ENCODE measurements at regions not wholly inside any gene's neighbourhood (a gene's known extent, or its start where the extent isn't known, plus 50 kb on each side); places are given as distances from the start of the nearest gene placed in this dataset.
"Not testable (repeated sequence)": the region's sequence is repeated elsewhere in the genome, so short reads cannot be mapped to it uniquely, and the experiment has no call there.

- ATAC-seq, result no peak
- Mint-ChIP-seq H3K27ac (no peak overlapping the region), H3K4me1 (no peaks in the 10 kb centered on the region), H3K36me3 (no peaks in the 10 kb centered on the region), H3K4me3 (no peak overlapping the region), H3K9me3 (ENCODE audit: low read depth) (peaks cover 5% of the 10 kb centered on the region), H3K27me3 (no peaks in the 10 kb centered on the region)
- no peak for DNase-seq
- CTCF ChIA-PET, result no interaction called here
Measured at GRCh38 chr20:54984104-54984448, 508.7 kb downstream of the DOK5 start.

DNA sequence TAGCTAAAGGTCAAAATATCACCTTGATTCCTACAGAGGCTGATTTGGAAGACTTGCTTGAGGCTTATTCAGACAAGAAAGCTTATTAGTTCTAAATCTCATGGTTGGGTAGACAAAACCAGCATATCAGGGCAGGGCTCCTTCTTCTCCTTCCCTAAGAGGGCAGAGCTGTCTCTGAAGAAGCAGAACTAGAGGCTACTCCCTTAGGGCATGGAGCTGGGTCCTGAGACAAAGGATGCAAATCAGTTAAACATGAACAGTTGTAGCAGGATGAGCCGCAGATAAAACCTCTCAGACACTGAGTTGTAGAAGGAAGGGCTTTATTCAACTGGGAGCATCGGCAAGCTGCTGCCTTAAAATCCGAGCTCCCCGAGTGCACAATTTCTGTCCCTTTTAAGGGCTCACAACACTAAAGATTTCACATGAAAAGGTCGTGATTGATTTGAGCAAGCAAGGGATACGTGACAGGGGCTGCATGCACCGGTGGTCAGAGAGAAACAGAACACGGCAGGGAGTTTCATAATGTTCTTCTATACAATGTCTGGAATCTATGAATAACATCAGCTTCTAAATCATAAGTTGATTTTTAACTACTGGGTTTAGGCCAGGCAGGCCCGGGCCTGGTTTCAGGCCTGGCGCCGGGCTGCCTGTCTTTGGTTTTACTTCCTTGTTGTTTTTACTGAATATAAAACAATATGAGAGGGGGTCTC lies 508.2 kb downstream of the DOK5 start:
- H3K9me3 Mint-ChIP-seq (ENCODE audit: low read depth); H3K36me3 Mint-ChIP-seq; H3K4me1 Mint-ChIP-seq; CTCF ChIA-PET; ATAC-seq; H3K27me3 Mint-ChIP-seq; H3K27ac Mint-ChIP-seq; H3K4me3 Mint-ChIP-seq; DNase-seq: not testable (repeated sequence)

GRCh38 chr20:54981175-54981574 lies 505.8 kb downstream of the DOK5 start:
- H3K27ac Mint-ChIP-seq, result no peak overlapping the region
- H3K9me3 Mint-ChIP-seq (ENCODE audit: low read depth), result peaks cover 7% of the 10 kb centered on the region
- CTCF ChIA-PET, result no interaction called here
- ATAC-seq, result no peak
- no peaks in the 10 kb centered on the region for H3K27me3 Mint-ChIP-seq
- no peak for DNase-seq
- no peaks in the 10 kb centered on the region for H3K4me1 Mint-ChIP-seq
- H3K36me3 Mint-ChIP-seq, result no peaks in the 10 kb centered on the region
- H3K4me3 Mint-ChIP-seq, result no peak overlapping the region

DNA sequence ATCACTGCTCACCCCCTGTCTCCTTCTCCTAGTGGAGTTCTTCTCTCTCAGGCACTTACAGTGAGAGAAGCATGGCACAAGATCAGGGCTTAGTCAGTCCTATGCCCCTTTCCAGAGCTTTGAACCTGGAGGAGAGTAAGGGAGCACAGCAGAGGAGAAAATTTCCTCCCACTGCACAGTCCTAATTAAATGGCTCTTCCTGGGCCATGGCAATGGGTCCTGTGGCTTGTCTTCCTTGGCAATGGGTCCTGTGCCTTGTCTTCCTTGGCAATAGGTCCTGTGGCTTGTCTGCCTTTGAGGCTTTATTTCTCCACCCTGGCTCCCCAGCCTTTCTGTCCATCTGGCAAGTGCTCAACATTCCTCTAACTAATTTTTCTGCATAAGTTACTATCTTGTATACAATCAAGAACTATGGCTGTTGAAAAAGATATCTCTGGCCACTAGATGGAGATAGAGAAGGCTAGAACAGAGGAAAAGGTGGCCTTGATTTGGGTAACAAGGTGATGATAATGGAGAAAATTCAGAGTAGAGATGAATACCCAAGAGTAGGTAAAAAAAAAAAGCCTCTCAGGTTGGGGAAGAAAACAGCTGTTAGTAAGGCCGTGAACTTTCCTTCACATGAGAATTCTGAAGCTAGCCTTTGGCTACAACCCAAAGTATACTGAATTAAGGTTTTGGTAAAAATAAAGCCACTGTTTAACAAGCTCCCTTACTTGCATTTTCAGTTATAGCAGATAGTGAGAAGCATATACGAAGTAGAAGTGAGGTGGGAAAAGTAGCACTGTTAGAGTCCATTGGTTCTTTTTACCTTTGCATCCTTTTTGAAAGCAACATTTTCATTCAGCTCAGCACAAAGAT lies 504.9 kb downstream of the DOK5 start:
- DNase-seq (no peak), ATAC-seq (no peak)
- Mint-ChIP-seq H3K4me3 (no peak overlapping the region), H3K9me3 (ENCODE audit: low read depth) (peaks cover 7% of the 10 kb centered on the region), H3K27ac (no peak overlapping the region), H3K4me1 (no peaks in the 10 kb centered on the region), H3K27me3 (no peaks in the 10 kb centered on the region), H3K36me3 (no peaks in the 10 kb centered on the region)
- CTCF ChIA-PET, result no interaction called here

DNA sequence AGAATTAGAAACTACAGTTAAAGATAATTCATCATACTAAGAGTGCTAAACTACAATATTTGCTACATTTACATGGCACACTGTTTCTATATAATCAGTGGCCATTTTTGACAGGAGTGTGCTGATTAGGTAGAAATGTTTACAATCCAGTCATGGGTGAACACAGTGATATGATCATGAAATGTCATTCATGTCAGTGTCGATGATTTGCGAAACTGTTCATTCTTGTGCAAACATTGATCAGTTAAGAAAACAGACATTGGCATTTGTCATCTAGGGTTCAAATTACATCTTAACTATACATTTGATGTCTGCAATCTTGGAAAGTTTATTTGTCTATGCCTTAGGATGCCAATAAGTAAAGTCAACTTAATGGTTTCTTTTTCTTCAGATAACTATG lies 474.9 kb downstream of the DOK5 start:
- H3K9me3 Mint-ChIP-seq (ENCODE audit: low read depth), result no peaks in the 10 kb centered on the region
- H3K27ac Mint-ChIP-seq, result no peak overlapping the region
- DNase-seq (no peak), ATAC-seq (no peak)
- CTCF ChIA-PET, result no interaction called here
- H3K4me3 Mint-ChIP-seq, result no peak overlapping the region
- no peaks in the 10 kb centered on the region for H3K27me3 Mint-ChIP-seq
- H3K36me3 Mint-ChIP-seq, result no peaks in the 10 kb centered on the region
- no peaks in the 10 kb centered on the region for H3K4me1 Mint-ChIP-seq

- H3K4me1 Mint-ChIP-seq, result no peaks in the 10 kb centered on the region
- H3K9me3 Mint-ChIP-seq (ENCODE audit: low read depth), result peaks cover 5% of the 10 kb centered on the region
- no peak overlapping the region for H3K4me3 Mint-ChIP-seq
- CTCF ChIA-PET, result no interaction called here
- ATAC-seq (no peak), DNase-seq (no peak)
- no peaks in the 10 kb centered on the region for H3K27me3 Mint-ChIP-seq
- no peak overlapping the region for H3K27ac Mint-ChIP-seq
- no peaks in the 10 kb centered on the region for H3K36me3 Mint-ChIP-seq
Measured at GRCh38 chr20:54941666-54942065, 466.3 kb downstream of the DOK5 start.

DNA sequence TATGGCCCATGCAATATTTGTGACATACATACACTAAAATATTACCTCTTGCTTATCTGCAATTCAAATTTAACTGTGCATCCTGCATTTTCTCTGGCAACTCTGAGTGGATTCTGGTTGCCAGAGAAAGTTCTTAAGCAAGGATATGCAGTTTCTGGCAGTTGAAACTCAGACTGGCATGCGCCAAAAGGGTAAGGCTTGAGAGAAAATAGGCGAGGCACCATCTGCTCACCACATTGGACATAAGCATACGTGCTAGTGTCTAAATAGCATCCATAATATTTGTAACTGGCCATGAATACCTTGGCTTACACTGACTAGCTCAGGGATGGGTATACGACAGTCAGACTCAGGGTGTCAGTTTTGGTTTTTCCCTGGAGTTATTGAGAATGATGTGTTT lies 465.1 kb downstream of the DOK5 start:
- ATAC-seq, result no peak
- CTCF ChIA-PET, result no interaction called here

GRCh38 chr20:54938707-54939106 lies 463.3 kb downstream of the DOK5 start:
- Mint-ChIP-seq H3K36me3 (no peaks in the 10 kb centered on the region), H3K4me3 (no peak overlapping the region), H3K27ac (no peak overlapping the region), H3K9me3 (ENCODE audit: low read depth) (peaks cover 8% of the 10 kb centered on the region), H3K27me3 (no peaks in the 10 kb centered on the region), H3K4me1 (no peaks in the 10 kb centered on the region)
- DNase-seq (no peak), ATAC-seq (no peak)
- CTCF ChIA-PET, result no interaction called here

More for the DNA sequence above, 465.1 kb downstream of the DOK5 start:
- Mint-ChIP-seq H3K4me3 (no peak overlapping the region), H3K9me3 (ENCODE audit: low read depth) (peaks cover 6% of the 10 kb centered on the region), H3K36me3 (no peaks in the 10 kb centered on the region), H3K27ac (no peak overlapping the region), H3K4me1 (no peaks in the 10 kb centered on the region), H3K27me3 (no peaks in the 10 kb centered on the region)
- no peak for DNase-seq

GRCh38 chr20:54933212-54933904 lies 458.0 kb downstream of the DOK5 start:
- H3K4me1 Mint-ChIP-seq, result no peaks in the 10 kb centered on the region
- H3K27ac Mint-ChIP-seq, result no peak overlapping the region
- H3K27me3 Mint-ChIP-seq, result no peaks in the 10 kb centered on the region
- CTCF ChIA-PET, result no interaction called here
- peaks cover 10% of the 10 kb centered on the region for H3K9me3 Mint-ChIP-seq (ENCODE audit: low read depth)
- ATAC-seq (no peak), DNase-seq (no peak)
- no peak overlapping the region for H3K4me3 Mint-ChIP-seq
- H3K36me3 Mint-ChIP-seq, result no peaks in the 10 kb centered on the region

DNA sequence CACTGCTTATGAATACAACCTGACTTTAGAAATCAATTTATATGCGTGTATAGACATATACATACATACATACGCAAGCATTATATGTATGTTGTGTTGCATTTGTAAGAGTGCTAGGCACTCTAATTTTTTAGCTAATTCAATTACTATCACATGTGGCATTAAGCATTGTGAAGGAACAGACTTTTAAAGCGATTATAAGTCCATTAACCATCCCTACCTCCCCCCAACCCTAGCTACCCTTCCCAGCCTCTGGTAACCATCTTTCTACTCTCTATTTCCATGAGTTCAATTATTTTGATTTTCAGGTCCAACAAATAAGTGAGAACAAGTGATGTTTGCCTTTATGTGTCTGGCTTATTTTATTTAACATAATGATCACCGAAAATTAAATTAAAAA lies 453.8 kb downstream of the DOK5 start:
- H3K36me3 Mint-ChIP-seq, result no peaks in the 10 kb centered on the region
- H3K4me3 Mint-ChIP-seq, result no peak overlapping the region
- H3K9me3 Mint-ChIP-seq (ENCODE audit: low read depth), result peaks cover 7% of the 10 kb centered on the region
- DNase-seq, result no peak
- CTCF ChIA-PET, result no interaction called here
- no peak for ATAC-seq
- H3K27me3 Mint-ChIP-seq, result no peaks in the 10 kb centered on the region
- H3K4me1 Mint-ChIP-seq, result no peaks in the 10 kb centered on the region
- H3K27ac Mint-ChIP-seq, result no peak overlapping the region

GRCh38 chr20:54928564-54928963 lies 453.2 kb downstream of the DOK5 start:
- H3K9me3 Mint-ChIP-seq (ENCODE audit: low read depth), result peaks cover 7% of the 10 kb centered on the region
- H3K4me3 Mint-ChIP-seq, result no peak overlapping the region
- ATAC-seq, result no peak
- CTCF ChIA-PET, result no interaction called here
- H3K27ac Mint-ChIP-seq, result no peak overlapping the region
- no peaks in the 10 kb centered on the region for H3K27me3 Mint-ChIP-seq
- no peak for DNase-seq
- no peaks in the 10 kb centered on the region for H3K4me1 Mint-ChIP-seq
- no peaks in the 10 kb centered on the region for H3K36me3 Mint-ChIP-seq

DNA sequence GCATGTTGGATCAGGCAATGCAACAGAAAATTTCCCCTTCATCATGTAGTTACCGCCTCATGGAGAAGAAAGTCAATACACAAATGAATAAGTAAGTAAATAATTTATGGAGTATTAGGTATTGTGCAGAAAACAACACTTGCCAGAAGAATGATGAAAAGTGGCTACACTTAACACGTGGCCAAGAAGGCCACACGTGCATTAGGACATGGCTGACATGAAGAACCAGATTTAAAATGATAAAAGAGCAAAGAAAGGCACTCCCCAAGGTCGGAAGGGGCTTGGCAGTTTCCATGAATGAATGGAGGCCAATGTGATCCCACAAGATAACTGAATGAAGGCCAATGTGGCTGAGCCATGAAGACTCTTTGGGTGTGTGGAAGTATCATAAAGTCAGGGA lies 447.2 kb downstream of the DOK5 start:
- H3K4me3 Mint-ChIP-seq, result no peak overlapping the region
- ATAC-seq (no peak), DNase-seq (no peak)
- H3K4me1 Mint-ChIP-seq, result no peaks in the 10 kb centered on the region
- CTCF ChIA-PET, result no interaction called here
- no peaks in the 10 kb centered on the region for H3K27me3 Mint-ChIP-seq
- no peak overlapping the region for H3K27ac Mint-ChIP-seq
- no peaks in the 10 kb centered on the region for H3K36me3 Mint-ChIP-seq
- peaks cover 8% of the 10 kb centered on the region for H3K9me3 Mint-ChIP-seq (ENCODE audit: low read depth)

DNA sequence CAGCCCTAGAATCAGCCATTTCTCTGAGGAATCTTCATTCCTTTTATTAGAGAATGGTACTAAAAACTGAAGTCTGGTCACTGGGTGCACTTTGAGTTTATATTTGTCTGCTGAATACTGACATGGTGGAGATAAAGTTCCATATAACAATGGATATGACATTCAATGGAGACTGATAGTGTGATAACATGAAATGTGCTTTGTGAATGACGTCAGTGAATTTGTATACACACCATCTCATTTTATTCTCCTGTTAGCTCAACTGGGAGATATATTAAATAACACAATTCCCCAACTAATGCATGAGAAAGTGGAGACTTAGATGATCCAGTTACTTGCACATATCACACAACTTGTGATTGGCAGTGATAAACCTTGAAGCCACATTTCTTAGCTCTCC lies 446.7 kb downstream of the DOK5 start:
- H3K36me3 Mint-ChIP-seq, result no peaks in the 10 kb centered on the region
- ATAC-seq, result no peak
- peaks cover 8% of the 10 kb centered on the region for H3K9me3 Mint-ChIP-seq (ENCODE audit: low read depth)
- DNase-seq, result no peak
- H3K27me3 Mint-ChIP-seq, result no peaks in the 10 kb centered on the region
- H3K4me1 Mint-ChIP-seq, result no peaks in the 10 kb centered on the region
- H3K4me3 Mint-ChIP-seq, result no peak overlapping the region
- H3K27ac Mint-ChIP-seq, result no peak overlapping the region
- CTCF ChIA-PET, result no interaction called here

- ATAC-seq (no peak), DNase-seq (no peak)
- Mint-ChIP-seq H3K4me1 (no peaks in the 10 kb centered on the region), H3K27ac (no peak overlapping the region), H3K36me3 (no peaks in the 10 kb centered on the region), H3K9me3 (ENCODE audit: low read depth) (peaks cover 8% of the 10 kb centered on the region), H3K4me3 (no peak overlapping the region), H3K27me3 (no peaks in the 10 kb centered on the region)
- CTCF ChIA-PET, result no interaction called here
Measured at GRCh38 chr20:54920491-54920890, 445.1 kb downstream of the DOK5 start.
